ENCODE measurements at regions not wholly inside any gene's neighbourhood (a gene's known extent, or its start where the extent isn't known, plus 50 kb on each side); places are given as distances from the start of the nearest gene placed in this dataset.

DNA sequence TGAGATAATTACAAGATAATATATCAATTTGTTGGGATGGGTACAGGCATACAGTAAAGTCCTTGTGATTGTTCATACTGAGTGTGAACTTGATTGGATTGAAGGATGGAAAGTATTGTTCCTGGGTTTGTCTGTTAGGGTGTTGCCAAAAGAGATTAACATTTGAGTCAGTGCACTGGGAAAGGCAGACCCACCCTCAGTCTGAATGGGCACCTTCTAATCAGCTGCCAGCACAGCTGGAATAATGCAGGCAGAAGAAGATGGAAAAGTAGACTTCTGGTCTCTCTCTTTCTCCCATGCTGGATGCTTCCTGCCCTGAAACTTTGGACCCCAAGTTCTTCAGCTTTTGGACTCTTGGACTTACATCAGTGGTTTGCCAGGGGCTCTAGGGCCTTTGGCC is 457.9 kb upstream of the SLIT2 start:
- Histone ChIP-seq H4K20me1 (ENCODE audit: control insufficient read depth, insufficient read depth) (no peaks in the 10 kb centered on the region), H3K9me3 (replicated peaks; ENCODE audit: control insufficient read depth, insufficient read depth, low read length) (no peaks in the 10 kb centered on the region), H3K79me2 (ENCODE audit: control insufficient read depth, insufficient read depth, low read length) (no peaks in the 10 kb centered on the region), H3K4me1 (ENCODE audit: control insufficient read depth, insufficient read depth, low read length) (no peaks in the 10 kb centered on the region), H3K36me3 (ENCODE audit: control insufficient read depth in 2 of 2, insufficient read depth in 2 of 2, low read length in 1 of 2) (no peaks in the 10 kb centered on the region), H3K27me3 (replicated peaks in 1 of 2; ENCODE audit: control insufficient read depth in 2 of 2, insufficient read depth in 2 of 2, low read length in 1 of 2) (no peaks in the 10 kb centered on the region), H3K27ac (ENCODE audit: control insufficient read depth, insufficient read depth) (no peak overlapping the region), H3K4me3 (no peak overlapping the region), H3K9ac (ENCODE audit: control insufficient read depth, insufficient read depth, low read length) (no peak overlapping the region), H2AFZ (ENCODE audit: control insufficient read depth, low read depth, low read length) (no peak overlapping the region), H3K4me2 (ENCODE audit: control insufficient read depth, insufficient read depth) (no peak overlapping the region)
- FAIRE-seq: no peak
- in situ Hi-C loops (cut with MboI): no loop called here
- intact Hi-C loops (cut with micrococcal nuclease; ENCODE audit: unreplicated experiment): no loop called here
- no peak for ATAC-seq
- POLR2A ChIA-PET: no interaction called here
- RAD21 ChIA-PET (ENCODE audit: unreplicated experiment): no interaction called here
- DNase-seq (ENCODE audit: low read depth, low spot score): no peak
- BruUV-seq (replicated peaks): no TSS peak
- SMC1A ChIA-PET (ENCODE audit: uncharacterized antibody, unreplicated experiment): no interaction called here
- CTCF ChIA-PET: no interaction called here
- TF ChIP-seq ASH2L (IDR thresholded peaks at IDR 0.05; ENCODE audit: borderline replicate concordance, low read depth) (no peak), RELA (IDR thresholded peaks at IDR 0.05; ENCODE audit: borderline replicate concordance, partially characterized antibody) (no peak), TBL1XR1 (IDR thresholded peaks at IDR 0.05; ENCODE audit: low read depth, low read length) (no peak), EP300 (IDR thresholded peaks at IDR 0.05; ENCODE audit: borderline replicate concordance in 1 of 2, control insufficient read depth in 1 of 2, low read depth in 2 of 2, low read length in 2 of 2) (no peak), CBX5 (IDR thresholded peaks at IDR 0.05; ENCODE audit: low read depth) (no peak), RBBP5 (conservative IDR thresholded peaks at IDR 0.05) (no peak), IKZF2 (IDR thresholded peaks at IDR 0.05) (no peak), FOXM1 (IDR thresholded peaks at IDR 0.05; ENCODE audit: low read depth, low read length) (no peak), DPF2 (IDR thresholded peaks at IDR 0.05) (no peak), MXI1 (IDR thresholded peaks at IDR 0.05; ENCODE audit: low read depth, low read length) (no peak)
- TF ChIP-seq, protein P1, sequence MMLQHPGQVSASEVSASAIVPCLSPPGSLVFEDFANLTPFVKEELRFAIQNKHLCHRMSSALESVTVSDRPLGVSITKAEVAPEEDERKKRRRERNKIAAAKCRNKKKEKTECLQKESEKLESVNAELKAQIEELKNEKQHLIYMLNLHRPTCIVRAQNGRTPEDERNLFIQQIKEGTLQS (IDR thresholded peaks at IDR 0.05; ENCODE audit: borderline replicate concordance, extremely low read depth, low read depth, low read length): no peak
- TF ChIP-seq, protein P2, sequence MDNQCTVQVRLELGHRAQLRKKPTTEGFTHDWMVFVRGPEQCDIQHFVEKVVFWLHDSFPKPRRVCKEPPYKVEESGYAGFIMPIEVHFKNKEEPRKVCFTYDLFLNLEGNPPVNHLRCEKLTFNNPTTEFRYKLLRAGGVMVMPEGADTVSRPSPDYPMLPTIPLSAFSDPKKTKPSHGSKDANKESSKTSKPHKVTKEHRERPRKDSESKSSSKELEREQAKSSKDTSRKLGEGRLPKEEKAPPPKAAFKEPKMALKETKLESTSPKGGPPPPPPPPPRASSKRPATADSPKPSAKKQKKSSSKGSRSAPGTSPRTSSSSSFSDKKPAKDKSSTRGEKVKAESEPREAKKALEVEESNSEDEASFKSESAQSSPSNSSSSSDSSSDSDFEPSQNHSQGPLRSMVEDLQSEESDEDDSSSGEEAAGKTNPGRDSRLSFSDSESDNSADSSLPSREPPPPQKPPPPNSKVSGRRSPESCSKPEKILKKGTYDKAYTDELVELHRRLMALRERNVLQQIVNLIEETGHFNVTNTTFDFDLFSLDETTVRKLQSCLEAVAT (IDR thresholded peaks at IDR 0.05): no peak
- TF ChIP-seq, protein P3, sequence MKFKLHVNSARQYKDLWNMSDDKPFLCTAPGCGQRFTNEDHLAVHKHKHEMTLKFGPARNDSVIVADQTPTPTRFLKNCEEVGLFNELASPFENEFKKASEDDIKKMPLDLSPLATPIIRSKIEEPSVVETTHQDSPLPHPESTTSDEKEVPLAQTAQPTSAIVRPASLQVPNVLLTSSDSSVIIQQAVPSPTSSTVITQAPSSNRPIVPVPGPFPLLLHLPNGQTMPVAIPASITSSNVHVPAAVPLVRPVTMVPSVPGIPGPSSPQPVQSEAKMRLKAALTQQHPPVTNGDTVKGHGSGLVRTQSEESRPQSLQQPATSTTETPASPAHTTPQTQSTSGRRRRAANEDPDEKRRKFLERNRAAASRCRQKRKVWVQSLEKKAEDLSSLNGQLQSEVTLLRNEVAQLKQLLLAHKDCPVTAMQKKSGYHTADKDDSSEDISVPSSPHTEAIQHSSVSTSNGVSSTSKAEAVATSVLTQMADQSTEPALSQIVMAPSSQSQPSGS (IDR thresholded peaks at IDR 0.05; ENCODE audit: low read length): no peak
- TF ChIP-seq, protein P4, sequence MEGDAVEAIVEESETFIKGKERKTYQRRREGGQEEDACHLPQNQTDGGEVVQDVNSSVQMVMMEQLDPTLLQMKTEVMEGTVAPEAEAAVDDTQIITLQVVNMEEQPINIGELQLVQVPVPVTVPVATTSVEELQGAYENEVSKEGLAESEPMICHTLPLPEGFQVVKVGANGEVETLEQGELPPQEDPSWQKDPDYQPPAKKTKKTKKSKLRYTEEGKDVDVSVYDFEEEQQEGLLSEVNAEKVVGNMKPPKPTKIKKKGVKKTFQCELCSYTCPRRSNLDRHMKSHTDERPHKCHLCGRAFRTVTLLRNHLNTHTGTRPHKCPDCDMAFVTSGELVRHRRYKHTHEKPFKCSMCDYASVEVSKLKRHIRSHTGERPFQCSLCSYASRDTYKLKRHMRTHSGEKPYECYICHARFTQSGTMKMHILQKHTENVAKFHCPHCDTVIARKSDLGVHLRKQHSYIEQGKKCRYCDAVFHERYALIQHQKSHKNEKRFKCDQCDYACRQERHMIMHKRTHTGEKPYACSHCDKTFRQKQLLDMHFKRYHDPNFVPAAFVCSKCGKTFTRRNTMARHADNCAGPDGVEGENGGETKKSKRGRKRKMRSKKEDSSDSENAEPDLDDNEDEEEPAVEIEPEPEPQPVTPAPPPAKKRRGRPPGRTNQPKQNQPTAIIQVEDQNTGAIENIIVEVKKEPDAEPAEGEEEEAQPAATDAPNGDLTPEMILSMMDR (IDR thresholded peaks at IDR 0.05 in 2 of 3, conservative IDR thresholded peaks at IDR 0.05 in 1 of 3; ENCODE audit: control insufficient read depth in 2 of 3, extremely low read depth in 1 of 3, insufficient read depth in 1 of 3, low read depth in 3 of 3, low read length in 3 of 3): no peak
- TF ChIP-seq, protein P5, sequence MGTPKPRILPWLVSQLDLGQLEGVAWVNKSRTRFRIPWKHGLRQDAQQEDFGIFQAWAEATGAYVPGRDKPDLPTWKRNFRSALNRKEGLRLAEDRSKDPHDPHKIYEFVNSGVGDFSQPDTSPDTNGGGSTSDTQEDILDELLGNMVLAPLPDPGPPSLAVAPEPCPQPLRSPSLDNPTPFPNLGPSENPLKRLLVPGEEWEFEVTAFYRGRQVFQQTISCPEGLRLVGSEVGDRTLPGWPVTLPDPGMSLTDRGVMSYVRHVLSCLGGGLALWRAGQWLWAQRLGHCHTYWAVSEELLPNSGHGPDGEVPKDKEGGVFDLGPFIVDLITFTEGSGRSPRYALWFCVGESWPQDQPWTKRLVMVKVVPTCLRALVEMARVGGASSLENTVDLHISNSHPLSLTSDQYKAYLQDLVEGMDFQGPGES (IDR thresholded peaks at IDR 0.05): no peak
- TF ChIP-seq, protein P6, sequence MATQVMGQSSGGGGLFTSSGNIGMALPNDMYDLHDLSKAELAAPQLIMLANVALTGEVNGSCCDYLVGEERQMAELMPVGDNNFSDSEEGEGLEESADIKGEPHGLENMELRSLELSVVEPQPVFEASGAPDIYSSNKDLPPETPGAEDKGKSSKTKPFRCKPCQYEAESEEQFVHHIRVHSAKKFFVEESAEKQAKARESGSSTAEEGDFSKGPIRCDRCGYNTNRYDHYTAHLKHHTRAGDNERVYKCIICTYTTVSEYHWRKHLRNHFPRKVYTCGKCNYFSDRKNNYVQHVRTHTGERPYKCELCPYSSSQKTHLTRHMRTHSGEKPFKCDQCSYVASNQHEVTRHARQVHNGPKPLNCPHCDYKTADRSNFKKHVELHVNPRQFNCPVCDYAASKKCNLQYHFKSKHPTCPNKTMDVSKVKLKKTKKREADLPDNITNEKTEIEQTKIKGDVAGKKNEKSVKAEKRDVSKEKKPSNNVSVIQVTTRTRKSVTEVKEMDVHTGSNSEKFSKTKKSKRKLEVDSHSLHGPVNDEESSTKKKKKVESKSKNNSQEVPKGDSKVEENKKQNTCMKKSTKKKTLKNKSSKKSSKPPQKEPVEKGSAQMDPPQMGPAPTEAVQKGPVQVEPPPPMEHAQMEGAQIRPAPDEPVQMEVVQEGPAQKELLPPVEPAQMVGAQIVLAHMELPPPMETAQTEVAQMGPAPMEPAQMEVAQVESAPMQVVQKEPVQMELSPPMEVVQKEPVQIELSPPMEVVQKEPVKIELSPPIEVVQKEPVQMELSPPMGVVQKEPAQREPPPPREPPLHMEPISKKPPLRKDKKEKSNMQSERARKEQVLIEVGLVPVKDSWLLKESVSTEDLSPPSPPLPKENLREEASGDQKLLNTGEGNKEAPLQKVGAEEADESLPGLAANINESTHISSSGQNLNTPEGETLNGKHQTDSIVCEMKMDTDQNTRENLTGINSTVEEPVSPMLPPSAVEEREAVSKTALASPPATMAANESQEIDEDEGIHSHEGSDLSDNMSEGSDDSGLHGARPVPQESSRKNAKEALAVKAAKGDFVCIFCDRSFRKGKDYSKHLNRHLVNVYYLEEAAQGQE (IDR thresholded peaks at IDR 0.05; ENCODE audit: low read depth, low read length): no peak

Data from GM12878 (cell line).